ENCODE measurements at regions not wholly inside any gene's neighbourhood (a gene's known extent, or its start where the extent isn't known, plus 50 kb on each side); places are given as distances from the start of the nearest gene placed in this dataset.

- TF ChIP-seq CTCF (IDR thresholded peaks at IDR 0.05) = no peak
- TF ChIP-seq POLR2AphosphoS5 (IDR thresholded peaks at IDR 0.05) = no peak
Observed at GRCh38 chr17:71881581-71881980, 239.2 kb upstream of the SOX9 start.
